LNCaP clone FGC (cell line): ENCODE measurements at regions not wholly inside any gene's neighbourhood (a gene's known extent, or its start where the extent isn't known, plus 50 kb on each side); places are given as distances from the start of the nearest gene placed in this dataset.
"Not testable (repeated sequence)": the region's sequence is repeated elsewhere in the genome, so short reads cannot be mapped to it uniquely, and the experiment has no call there.

ENCODE experiments used
- DNase-seq: peaks from one replicate; pipeline ENCODE4 v3.0.0-alpha.2; 2011; ENCODE audit warnings: low read depth
- H3K4me3 ChIP-seq: 2 replicates; pipeline ENCODE4 v1.5.1; 2011; ENCODE audit warnings: mild to moderate bottlenecking, low read depth, low read length, control low read depth
- TF ChIP-seq, protein P1 (sequence below): IDR thresholded peaks from 2 replicates; pipeline ENCODE4 v1.5.1; 2012; ENCODE audit warnings: mild to moderate bottlenecking; ENCODE audit not compliant: control insufficient read depth, insufficient read depth; ENCODE audit errors: extremely low read depth

DNA sequence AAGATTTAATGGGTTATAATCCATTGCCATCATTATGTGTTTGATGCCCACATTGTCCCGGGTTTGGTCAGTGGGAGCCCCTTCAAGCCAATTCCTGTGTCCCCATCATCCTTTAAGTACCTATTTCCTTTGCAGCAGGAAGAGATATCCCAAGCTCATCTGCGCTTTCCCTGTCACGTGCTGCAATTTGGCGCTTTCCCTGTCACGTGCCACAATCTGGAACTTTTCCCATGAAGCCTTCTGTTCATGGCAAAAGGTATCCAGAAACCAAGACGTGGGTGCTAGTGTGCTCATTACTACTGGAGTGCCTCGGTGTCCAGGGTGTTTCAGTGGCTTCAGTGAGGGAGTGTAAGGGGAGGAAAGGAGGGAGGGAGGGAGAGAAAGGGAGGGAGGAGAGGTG, 168.5 kb downstream of the NPIPB11 start:
- no peak overlapping the region for H3K4me3 ChIP-seq
- TF ChIP-seq, protein P1, sequence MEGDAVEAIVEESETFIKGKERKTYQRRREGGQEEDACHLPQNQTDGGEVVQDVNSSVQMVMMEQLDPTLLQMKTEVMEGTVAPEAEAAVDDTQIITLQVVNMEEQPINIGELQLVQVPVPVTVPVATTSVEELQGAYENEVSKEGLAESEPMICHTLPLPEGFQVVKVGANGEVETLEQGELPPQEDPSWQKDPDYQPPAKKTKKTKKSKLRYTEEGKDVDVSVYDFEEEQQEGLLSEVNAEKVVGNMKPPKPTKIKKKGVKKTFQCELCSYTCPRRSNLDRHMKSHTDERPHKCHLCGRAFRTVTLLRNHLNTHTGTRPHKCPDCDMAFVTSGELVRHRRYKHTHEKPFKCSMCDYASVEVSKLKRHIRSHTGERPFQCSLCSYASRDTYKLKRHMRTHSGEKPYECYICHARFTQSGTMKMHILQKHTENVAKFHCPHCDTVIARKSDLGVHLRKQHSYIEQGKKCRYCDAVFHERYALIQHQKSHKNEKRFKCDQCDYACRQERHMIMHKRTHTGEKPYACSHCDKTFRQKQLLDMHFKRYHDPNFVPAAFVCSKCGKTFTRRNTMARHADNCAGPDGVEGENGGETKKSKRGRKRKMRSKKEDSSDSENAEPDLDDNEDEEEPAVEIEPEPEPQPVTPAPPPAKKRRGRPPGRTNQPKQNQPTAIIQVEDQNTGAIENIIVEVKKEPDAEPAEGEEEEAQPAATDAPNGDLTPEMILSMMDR = no peak
- DNase-seq = no peak

DNA sequence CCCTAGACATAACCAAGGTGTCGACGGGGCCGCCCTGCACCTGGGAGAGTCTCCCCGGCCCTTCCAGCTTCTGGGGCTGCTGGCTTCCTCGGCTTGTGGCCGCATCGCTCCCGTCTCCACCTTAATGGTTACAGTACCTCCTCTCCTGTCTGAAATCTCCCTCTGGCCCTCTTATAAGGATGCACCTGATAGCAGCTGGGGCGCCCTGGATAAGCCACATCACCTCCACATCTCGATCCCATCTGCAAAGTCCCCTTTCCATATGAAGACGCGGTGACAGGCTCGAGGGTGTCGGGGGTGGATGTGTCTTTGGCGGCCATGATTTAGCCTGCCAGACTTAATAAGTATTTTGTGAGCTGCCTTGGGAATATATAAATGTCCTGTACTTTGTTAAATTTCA, 169.0 kb downstream of the NPIPB11 start:
- DNase-seq, H3K4me3 ChIP-seq: not testable (repeated sequence)

DNA sequence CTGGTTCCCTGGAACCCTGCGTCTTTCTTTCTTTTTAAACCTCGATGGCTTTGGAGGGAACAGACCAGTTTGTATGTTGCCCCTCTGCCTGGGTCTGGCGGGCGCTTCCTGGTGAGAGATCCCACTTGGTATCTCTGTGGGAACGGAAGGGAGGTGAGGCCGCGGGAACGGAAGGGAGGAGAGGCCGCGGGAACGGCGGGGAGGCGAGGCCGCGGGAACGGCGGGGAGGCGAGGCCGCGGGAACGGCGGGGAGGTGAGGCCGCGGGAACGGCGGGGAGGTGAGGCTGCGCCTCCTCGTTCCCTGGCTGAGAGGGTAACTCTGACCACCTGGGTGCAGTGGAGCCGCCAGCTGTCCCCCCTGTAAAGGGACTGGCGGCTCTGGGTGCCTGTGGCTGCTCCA, 169.5 kb downstream of the NPIPB11 start:
- DNase-seq, H3K4me3 ChIP-seq: not testable (repeated sequence)

DNA sequence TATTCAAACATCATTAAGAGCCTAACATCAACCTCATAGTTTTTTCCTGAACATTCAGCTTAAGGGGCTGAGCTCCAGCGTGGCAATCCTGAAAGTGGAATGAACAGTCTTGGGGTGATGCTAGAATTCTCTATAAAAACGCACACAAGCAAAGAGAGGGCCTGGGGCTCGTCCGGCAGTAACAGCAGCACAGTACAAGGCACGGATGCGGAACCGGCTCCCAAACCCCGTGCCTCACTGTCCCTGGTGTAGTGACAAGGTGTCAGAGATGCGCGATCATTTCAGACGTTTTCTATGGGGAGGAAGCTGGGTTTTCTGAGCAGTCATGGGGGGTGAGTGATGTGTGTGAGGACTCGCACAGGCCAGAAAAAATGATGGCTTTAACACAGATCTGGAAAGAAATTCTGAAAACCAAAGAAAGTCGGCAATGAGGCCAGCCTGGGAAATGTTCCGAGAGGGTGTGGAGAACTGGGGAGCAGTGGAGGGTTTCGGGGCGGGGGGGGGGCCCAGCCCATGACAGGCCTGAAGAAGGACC, 170.6 kb downstream of the NPIPB11 start:
- not testable (repeated sequence) for DNase-seq, H3K4me3 ChIP-seq

GRCh38 chr16:29234536-29235275, 171.8 kb downstream of the NPIPB11 start:
- not testable (repeated sequence) for DNase-seq, H3K4me3 ChIP-seq

DNA sequence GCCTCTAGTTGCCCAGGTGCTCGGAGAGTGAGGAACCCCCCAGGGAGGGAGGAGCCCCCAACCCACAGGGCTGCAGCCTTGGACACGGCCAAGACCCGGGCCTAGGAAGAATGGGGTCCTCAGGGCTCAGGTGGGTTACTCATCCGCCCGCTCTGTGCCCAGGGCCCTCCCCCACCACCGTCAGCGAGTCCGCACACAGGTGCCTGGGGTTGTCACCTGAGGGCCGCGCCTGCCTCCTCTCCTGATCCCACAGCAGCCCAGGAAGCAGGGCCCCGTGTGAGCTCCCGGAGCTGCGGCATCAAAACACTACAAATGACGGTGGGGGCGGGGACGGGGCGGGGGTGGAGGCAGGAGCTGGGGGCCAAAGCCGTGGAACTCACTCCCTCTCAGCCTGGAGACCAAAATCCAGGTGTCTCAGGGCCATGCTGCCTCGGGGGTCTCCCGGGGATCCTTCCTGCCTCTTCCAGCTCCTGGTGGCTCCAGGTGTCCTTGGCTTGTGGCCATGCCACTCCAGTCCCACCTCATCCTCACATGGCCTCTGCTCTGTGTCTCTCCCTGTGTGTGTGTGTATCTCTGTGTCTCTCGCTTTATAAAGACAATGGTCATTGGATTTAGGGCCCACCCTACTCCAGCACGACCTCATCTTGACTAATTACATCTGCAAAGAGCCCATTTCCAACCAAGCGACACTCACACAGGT, 172.7 kb downstream of the NPIPB11 start:
- not testable (repeated sequence) for DNase-seq

GRCh38 chr16:29232811-29233704, 173.5 kb downstream of the NPIPB11 start:
- DNase-seq = no peak
- TF ChIP-seq, protein P1 = no peak
- no peak overlapping the region for H3K4me3 ChIP-seq

More for the DNA sequence above, 172.7 kb downstream of the NPIPB11 start:
- not testable (repeated sequence) for H3K4me3 ChIP-seq

DNA sequence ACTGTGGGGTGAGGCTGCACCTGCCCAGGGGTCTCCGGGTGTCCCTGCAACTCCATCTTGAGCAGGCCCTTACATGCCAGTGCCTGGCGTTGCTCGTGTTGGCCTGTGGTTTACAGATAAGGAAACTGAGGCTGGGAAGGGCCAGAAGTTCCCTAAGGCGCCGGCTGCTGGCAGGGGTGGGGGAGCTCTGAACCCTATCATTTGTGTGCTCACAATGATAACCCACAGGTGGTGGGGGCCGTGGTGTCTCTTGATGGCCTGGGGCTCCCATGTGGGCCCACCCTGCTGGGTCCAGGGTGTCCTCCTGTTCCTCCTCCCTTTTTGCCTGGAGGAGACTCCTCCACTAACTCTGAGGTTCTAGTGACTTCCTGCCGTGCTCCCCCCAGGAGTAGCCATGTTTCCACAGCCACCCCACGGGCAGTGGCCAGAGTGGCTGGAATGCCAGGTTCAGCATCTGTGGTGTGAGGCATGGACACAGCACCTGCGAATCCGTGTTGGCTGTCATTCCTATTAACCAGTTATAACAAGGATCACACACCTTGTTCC, 174.3 kb downstream of the NPIPB11 start:
- DNase-seq, H3K4me3 ChIP-seq: not testable (repeated sequence)

- no peak overlapping the region for H3K4me3 ChIP-seq
- no peak for DNase-seq
- TF ChIP-seq, protein P1 = no peak
Measured at GRCh38 chr16:29231244-29231643, 175.3 kb downstream of the NPIPB11 start.
